GM10266 (cell line): ENCODE measurements at regions not wholly inside any gene's neighbourhood (a gene's known extent, or its start where the extent isn't known, plus 50 kb on each side); places are given as distances from the start of the nearest gene placed in this dataset.
"Not testable (repeated sequence)": the region's sequence is repeated elsewhere in the genome, so short reads cannot be mapped to it uniquely, and the experiment has no call there.

ENCODE experiments used
- DNase-seq: peaks from one replicate; pipeline ENCODE4 v3.0.0; 2012; ENCODE audit errors: extremely low spot score
- TF ChIP-seq, protein P1 (sequence below): IDR thresholded peaks from 2 replicates; pipeline ENCODE4 v1.5.1; 2012; ENCODE audit warnings: mild to moderate bottlenecking, low read depth; ENCODE audit not compliant: control insufficient read depth, insufficient read depth; ENCODE audit errors: missing control alignments

DNA sequence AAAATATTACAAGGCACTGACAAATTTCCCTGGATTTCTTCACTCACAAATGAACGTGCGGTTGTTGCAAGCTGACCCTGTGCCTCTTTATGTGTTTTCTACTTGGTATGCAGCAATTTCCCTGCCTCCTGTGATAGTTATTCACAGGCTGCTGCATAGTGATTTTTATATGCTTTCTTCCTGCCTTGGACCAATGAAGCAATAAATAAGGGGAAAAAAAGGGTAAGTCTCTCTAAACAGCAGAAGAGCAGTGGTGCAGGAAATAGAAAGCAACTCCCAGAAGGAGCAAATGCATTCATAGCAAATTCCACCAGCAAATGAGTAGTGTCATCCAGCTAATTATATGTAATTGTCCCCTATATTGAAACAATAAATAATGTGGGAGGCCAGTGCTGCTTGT is 737.9 kb downstream of the GALC start:
- TF ChIP-seq, protein P1, sequence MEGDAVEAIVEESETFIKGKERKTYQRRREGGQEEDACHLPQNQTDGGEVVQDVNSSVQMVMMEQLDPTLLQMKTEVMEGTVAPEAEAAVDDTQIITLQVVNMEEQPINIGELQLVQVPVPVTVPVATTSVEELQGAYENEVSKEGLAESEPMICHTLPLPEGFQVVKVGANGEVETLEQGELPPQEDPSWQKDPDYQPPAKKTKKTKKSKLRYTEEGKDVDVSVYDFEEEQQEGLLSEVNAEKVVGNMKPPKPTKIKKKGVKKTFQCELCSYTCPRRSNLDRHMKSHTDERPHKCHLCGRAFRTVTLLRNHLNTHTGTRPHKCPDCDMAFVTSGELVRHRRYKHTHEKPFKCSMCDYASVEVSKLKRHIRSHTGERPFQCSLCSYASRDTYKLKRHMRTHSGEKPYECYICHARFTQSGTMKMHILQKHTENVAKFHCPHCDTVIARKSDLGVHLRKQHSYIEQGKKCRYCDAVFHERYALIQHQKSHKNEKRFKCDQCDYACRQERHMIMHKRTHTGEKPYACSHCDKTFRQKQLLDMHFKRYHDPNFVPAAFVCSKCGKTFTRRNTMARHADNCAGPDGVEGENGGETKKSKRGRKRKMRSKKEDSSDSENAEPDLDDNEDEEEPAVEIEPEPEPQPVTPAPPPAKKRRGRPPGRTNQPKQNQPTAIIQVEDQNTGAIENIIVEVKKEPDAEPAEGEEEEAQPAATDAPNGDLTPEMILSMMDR, result no peak
- no peak for DNase-seq

DNA sequence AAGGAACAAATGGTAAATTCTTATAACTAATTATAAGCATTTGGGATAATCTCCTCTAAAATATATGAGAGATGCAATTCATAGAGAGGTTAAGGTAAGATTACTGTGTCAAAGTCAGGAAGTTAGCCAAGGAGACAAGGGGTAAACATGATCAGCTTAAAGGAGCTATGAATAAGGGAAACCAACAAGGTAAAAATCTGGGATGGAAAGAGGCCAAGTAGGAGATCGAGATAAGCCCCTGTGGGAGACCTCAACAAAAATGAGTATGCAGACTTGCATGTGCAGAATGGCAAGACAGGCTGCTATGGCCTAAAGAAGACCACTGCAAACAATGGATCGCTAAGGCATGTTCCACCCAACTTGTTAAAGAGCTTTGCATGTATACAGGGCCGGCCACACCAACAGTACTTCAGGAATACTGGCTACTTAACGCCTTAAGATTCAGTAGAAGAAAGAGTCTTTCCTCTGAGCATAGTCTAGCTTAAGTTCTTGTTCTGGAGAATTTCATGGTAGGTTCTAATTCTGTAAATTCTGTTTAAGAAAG is 738.6 kb downstream of the GALC start:
- TF ChIP-seq, protein P1, result no peak
- DNase-seq, result no peak

DNA sequence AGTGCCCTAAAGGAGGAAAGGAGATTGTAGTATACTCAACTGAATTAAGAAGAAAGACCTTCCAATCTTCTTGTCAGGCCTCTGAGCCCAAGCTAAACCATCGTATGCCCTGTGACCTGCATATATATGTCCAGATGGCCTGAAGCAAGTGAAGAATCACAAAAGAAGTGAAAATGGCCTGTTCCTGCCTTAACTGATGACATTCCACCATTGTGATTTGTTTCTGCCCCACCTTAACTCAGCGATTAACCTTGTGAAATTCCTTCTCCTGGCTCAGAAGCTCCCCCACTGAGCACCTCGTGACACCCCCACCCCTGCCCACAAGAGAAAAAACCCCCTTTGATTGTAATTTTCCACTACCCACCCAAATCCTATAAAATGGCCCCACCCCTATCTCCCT is 739.2 kb downstream of the GALC start:
- DNase-seq, result not testable (repeated sequence)

- TF ChIP-seq, protein P1, result no peak
- DNase-seq, result no peak
These were observed 740.9 kb downstream of the GALC start for GRCh38 chr14:87252103-87252502.

DNA sequence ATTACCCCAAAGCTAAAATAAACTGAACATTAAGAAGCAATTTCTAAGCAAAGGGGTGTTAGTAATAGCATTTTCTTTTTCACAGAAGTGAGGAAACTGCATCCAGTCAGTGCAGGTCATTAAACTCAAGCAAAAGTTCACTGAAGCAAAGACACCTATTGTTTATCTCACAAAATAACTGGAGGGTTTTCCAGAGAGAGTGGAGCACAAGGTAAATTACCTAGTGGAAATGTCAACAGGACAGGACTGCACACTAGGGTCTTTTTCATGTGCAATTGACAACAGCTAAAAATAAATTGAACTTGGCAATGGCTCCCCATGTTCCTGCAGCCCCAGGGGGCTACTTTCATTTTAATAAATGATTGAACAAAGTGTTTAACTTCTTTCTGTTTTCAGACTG is 742.0 kb downstream of the GALC start:
- no peak for DNase-seq
- TF ChIP-seq, protein P1, result no peak

GRCh38 chr14:87241018-87241768 is 751.8 kb downstream of the GALC start:
- no peak for DNase-seq
- TF ChIP-seq, protein P1, result no peak

GRCh38 chr14:87240319-87240718 is 752.7 kb downstream of the GALC start:
- not testable (repeated sequence) for DNase-seq

GRCh38 chr14:87233806-87234384 is 759.1 kb downstream of the GALC start:
- TF ChIP-seq, protein P1, result no peak
- DNase-seq, result no peak
